GM19467 (cell line): ENCODE measurements at regions not wholly inside any gene's neighbourhood (a gene's known extent, or its start where the extent isn't known, plus 50 kb on each side); places are given as distances from the start of the nearest gene placed in this dataset.
"Not testable (repeated sequence)": the region's sequence is repeated elsewhere in the genome, so short reads cannot be mapped to it uniquely, and the experiment has no call there.

ENCODE experiments used
- ATAC-seq: cut with Tn5 transposase; IDR thresholded peaks from one replicate; pipeline ENCODE4 v1.9.1; 2021; ENCODE audit warnings: mild to moderate bottlenecking, moderate library complexity; ENCODE audit not compliant: unreplicated experiment

- not testable (repeated sequence) for ATAC-seq
Observed at GRCh38 chr2:87452193-87452592, 295.7 kb upstream of the PLGLB2 start.

DNA sequence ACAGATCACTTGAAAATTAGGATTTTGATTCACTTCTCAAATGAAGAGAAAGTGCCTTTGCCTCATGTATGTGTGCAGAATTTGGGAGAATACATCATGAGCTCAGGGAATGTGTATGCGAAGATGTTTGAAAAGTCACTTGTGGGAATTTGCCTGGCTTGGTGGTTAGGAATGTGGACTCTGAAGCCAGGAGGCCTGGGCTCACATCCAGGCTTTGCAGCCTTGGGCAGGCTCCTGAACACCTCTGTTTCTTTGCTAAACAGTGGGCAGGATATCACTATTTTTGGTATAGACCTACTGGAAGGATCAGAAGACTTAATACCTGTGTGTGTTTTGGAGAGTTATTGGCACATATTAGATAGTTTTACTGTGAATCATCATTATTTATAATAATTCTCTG is 295.0 kb upstream of the PLGLB2 start:
- ATAC-seq = not testable (repeated sequence)

GRCh38 chr2:87453965-87454364 is 293.9 kb upstream of the PLGLB2 start:
- not testable (repeated sequence) for ATAC-seq

- ATAC-seq = not testable (repeated sequence)
Observed at GRCh38 chr2:87454421-87454820, 293.5 kb upstream of the PLGLB2 start.

- ATAC-seq = peak; percentile 38
Observed at GRCh38 chr2:87455209-87455853, 292.6 kb upstream of the PLGLB2 start.

DNA sequence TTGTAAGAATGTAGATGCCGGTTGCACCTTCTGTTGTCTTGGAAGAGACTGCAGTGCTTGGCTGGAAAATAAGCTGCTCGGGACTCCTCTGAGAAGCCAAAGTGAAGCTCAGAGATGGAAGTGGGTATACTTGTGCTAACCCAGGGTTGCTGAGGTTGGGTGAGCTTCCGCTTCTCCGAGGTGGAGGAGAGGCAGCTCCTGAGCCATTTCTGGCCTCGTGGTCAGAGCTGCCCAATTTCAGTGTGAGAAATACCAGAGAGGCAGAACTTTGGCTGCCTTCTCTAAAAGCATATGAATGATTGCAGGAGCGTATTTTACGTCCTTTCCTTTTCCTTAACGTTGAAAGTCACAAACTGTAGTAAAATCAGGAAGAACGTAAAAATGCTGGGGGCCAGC is 292.0 kb upstream of the PLGLB2 start:
- peak; percentile 24 for ATAC-seq

- ATAC-seq = peak; percentile 60
Observed at GRCh38 chr2:87456477-87457128, 291.3 kb upstream of the PLGLB2 start.

- ATAC-seq = not testable (repeated sequence)
Observed at GRCh38 chr2:87457129-87457499, 290.8 kb upstream of the PLGLB2 start.

- ATAC-seq = not testable (repeated sequence)
Observed at GRCh38 chr2:87458938-87459337, 288.9 kb upstream of the PLGLB2 start.

GRCh38 chr2:87460104-87460503 is 287.8 kb upstream of the PLGLB2 start:
- not testable (repeated sequence) for ATAC-seq

GRCh38 chr2:87460662-87461061 is 287.2 kb upstream of the PLGLB2 start:
- not testable (repeated sequence) for ATAC-seq

- ATAC-seq = not testable (repeated sequence)
Observed at GRCh38 chr2:87461671-87462070, 286.2 kb upstream of the PLGLB2 start.

DNA sequence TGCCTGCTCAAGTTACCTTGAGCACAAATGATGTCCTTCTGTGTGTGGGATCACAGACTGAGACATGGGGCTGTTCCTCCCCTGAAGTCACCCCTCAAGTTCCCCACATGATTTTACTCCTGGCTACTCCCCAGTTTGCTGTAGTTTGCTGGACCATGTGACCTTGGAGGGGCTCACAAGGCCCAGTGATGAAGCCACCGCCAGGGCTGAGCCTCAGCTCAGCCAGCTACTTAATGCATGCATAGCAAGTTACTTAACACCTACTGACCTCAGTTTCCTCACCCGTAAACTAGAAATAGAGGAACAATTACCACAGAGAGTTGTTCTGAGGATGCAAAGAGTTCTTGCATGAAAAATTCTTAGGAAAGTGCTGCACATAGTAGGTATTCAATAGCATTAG is 283.7 kb upstream of the PLGLB2 start:
- ATAC-seq = not testable (repeated sequence)

DNA sequence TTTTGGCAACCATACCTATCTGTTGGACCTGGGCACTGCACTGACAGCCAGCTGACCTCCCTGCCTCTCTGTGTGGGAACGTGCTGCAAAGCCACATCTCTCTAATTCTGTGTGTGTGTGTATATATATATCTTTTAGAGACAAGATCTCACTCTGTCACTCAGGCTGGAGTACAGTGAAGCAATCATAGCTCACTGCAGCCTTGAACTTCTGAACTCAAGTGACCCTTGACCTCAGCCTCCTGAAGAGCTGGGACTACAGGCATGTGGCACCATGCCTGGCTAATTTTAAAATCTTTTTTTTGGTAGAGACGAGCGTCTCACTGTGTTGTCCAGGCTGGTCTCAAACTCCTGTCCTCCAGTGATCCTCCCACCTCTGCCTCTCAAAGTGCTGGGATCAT is 282.2 kb upstream of the PLGLB2 start:
- not testable (repeated sequence) for ATAC-seq

DNA sequence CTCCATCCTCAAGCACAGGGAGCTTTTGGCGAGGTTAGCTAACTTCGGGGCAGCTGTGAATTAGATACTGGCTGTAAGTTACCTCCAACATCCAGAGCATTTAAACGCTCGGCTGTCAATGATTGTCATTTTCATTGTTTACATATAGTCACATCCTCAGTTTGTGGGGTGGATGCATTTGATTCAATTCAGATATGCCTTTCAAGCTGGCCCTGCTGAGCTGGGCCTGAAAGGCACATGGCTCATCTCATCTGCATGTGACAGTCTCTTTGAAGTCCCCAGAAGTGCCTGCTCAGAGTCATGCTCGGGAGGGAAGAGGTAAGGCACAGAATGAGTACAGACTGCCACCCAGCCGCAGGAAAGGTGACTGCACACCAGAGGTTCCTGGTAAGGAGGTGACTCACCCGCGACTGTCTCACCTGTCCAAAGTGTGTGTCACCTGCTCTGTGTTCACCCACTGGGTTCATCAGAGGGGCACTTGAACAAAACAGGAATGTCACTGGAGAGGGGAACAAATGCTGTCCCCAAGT is 281.2 kb upstream of the PLGLB2 start:
- ATAC-seq = peak; percentile 55

DNA sequence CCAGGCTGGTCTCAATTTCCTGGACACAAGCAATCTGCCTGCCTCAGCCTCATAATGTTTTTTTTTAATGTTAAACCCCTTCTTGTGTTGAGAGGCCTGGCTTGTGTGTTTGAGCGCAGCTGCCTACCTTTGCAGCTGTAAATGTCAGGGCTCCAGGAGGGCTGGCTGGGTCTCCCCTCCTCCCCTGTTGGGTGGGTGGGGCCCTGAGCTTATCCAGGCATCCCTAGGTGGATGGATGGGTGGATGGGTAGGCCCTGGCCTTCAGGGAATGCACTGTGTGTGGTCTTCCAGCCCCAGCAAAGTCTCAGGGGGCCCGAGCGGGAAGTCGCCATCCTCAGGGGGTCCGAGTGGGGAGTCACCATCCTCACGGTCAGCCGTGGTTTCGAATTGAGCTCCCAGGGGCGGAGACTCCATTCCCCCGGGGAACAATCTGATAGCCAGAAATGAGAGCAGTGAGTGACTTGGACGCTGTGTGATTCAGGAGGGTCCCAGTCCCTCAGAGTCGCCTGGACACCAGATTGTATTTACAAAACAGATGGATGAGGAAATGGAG is 279.4 kb upstream of the PLGLB2 start:
- ATAC-seq = not testable (repeated sequence)

GRCh38 chr2:87469180-87470151 is 278.4 kb upstream of the PLGLB2 start:
- peak; percentile 50 for ATAC-seq

- not testable (repeated sequence) for ATAC-seq
Observed at GRCh38 chr2:87470381-87471380, 277.2 kb upstream of the PLGLB2 start.

GRCh38 chr2:87471478-87471877 is 276.4 kb upstream of the PLGLB2 start:
- ATAC-seq = not testable (repeated sequence)
